ENCODE measurements at regions not wholly inside any gene's neighbourhood (a gene's known extent, or its start where the extent isn't known, plus 50 kb on each side); places are given as distances from the start of the nearest gene placed in this dataset.

GRCh38 chr10:107496594-107496993 lies 332.1 kb upstream of the SORCS1 start:
- no peak for TF ChIP-seq CTCF (conservative IDR thresholded peaks at IDR 0.05; ENCODE audit: low read depth in 2 of 2)
- no peak for TF ChIP-seq JUNB (IDR thresholded peaks at IDR 0.05; ENCODE audit: unreplicated experiment)
- TF ChIP-seq POLR2AphosphoS5 (IDR thresholded peaks at IDR 0.05; ENCODE audit: low read depth), result no peak
- no peak for TF ChIP-seq EZH2 (IDR thresholded peaks at IDR 0.05; ENCODE audit: low read depth, unreplicated experiment)
- no peak for TF ChIP-seq CREB1 (CRISPR knock-in tag; IDR thresholded peaks at IDR 0.05; ENCODE audit: low read depth)
- TF ChIP-seq ZNF114 (CRISPR knock-in tag; IDR thresholded peaks at IDR 0.05), result no peak
- no peak for TF ChIP-seq ETS1 (IDR thresholded peaks at IDR 0.05)
- TF ChIP-seq REST (IDR thresholded peaks at IDR 0.05; ENCODE audit: unreplicated experiment), result no peak
- TF ChIP-seq EZH2phosphoT487 (IDR thresholded peaks at IDR 0.05; ENCODE audit: unreplicated experiment), result no peak
- TF ChIP-seq NANOG (IDR thresholded peaks at IDR 0.05; ENCODE audit: borderline replicate concordance), result no peak
- TF ChIP-seq ZNF331 (CRISPR knock-in tag; IDR thresholded peaks at IDR 0.05; ENCODE audit: low read depth), result no peak
- TF ChIP-seq ZNF462 (CRISPR knock-in tag; IDR thresholded peaks at IDR 0.05), result no peak
- TF ChIP-seq STAT1 (IDR thresholded peaks at IDR 0.05; ENCODE audit: unreplicated experiment), result no peak

Data from GM23338 (cell line).